ENCODE measurements at regions not wholly inside any gene's neighbourhood (a gene's known extent, or its start where the extent isn't known, plus 50 kb on each side); places are given as distances from the start of the nearest gene placed in this dataset.
"Not testable (repeated sequence)": the region's sequence is repeated elsewhere in the genome, so short reads cannot be mapped to it uniquely, and the experiment has no call there.

GRCh38 chr21:39079617-39080016 lies 103.6 kb downstream of the PSMG1 start:
- DNase-seq = no peak

- no peak for DNase-seq
These were observed 104.8 kb downstream of the PSMG1 start for GRCh38 chr21:39078322-39079065.

GRCh38 chr21:39077876-39078275 lies 105.4 kb downstream of the PSMG1 start:
- no peak for DNase-seq

GRCh38 chr21:39074508-39074907 lies 108.7 kb downstream of the PSMG1 start:
- DNase-seq = no peak

- no peak for DNase-seq
These were observed 109.5 kb downstream of the PSMG1 start for GRCh38 chr21:39073717-39074116.

- DNase-seq = no peak
These were observed 110.2 kb downstream of the PSMG1 start for GRCh38 chr21:39073063-39073462.

GRCh38 chr21:39072468-39072867 lies 110.8 kb downstream of the PSMG1 start:
- no peak for DNase-seq

GRCh38 chr21:39071623-39072214 lies 111.5 kb downstream of the PSMG1 start:
- DNase-seq = no peak

GRCh38 chr21:39069856-39070255 lies 113.4 kb downstream of the PSMG1 start:
- DNase-seq = not testable (repeated sequence)

- DNase-seq = no peak
These were observed 116.1 kb downstream of the PSMG1 start for GRCh38 chr21:39066829-39067780.

- no peak for DNase-seq
These were observed 117.3 kb downstream of the PSMG1 start for GRCh38 chr21:39065917-39066316.

GRCh38 chr21:39064325-39065012 lies 118.8 kb downstream of the PSMG1 start:
- DNase-seq = no peak

- no peak for DNase-seq
These were observed 119.7 kb downstream of the PSMG1 start for GRCh38 chr21:39063517-39063916.

GRCh38 chr21:39062196-39062595 lies 121.1 kb downstream of the PSMG1 start:
- no peak for DNase-seq

- no peak for DNase-seq
These were observed 121.5 kb downstream of the PSMG1 start for GRCh38 chr21:39061766-39062165.

GRCh38 chr21:39060485-39061083 lies 122.7 kb downstream of the PSMG1 start:
- no peak for DNase-seq

- no peak for DNase-seq
These were observed 126.1 kb downstream of the PSMG1 start for GRCh38 chr21:39057121-39057520.

- DNase-seq = no peak
These were observed 126.6 kb downstream of the PSMG1 start for GRCh38 chr21:39056636-39057035.

GRCh38 chr21:39055167-39055767 lies 128.0 kb downstream of the PSMG1 start:
- DNase-seq = no peak

GRCh38 chr21:39054066-39054465 lies 129.2 kb downstream of the PSMG1 start:
- DNase-seq = no peak

- DNase-seq = no peak
These were observed 130.1 kb downstream of the PSMG1 start for GRCh38 chr21:39053126-39053525.

GRCh38 chr21:39052718-39053117 lies 130.5 kb downstream of the PSMG1 start:
- no peak for DNase-seq

Data from NCI-H2227 treated with DMSO at 0.1 percent for 48 hours (cell line).